HepG2 (cell line): ENCODE measurements at regions not wholly inside any gene's neighbourhood (a gene's known extent, or its start where the extent isn't known, plus 50 kb on each side); places are given as distances from the start of the nearest gene placed in this dataset.

ENCODE experiments used
- ATAC-seq: fragments of 200-7000 bp; cut with Tn5 transposase; 3 replicates; pipeline ENCODE4 v1.9.1; 2020; ENCODE audit warnings: mild to moderate bottlenecking, moderate library complexity
- BruUV-seq: library from RNA; stranded (reverse); fragments of 400-500 nt; replicated peaks from 2 replicates; lab custom pipeline; 2021; lab: Mats Ljungman, UMichigan
- CTCF ChIA-PET: fragments of 300-600 bp; formaldehyde crosslinking; extraction: SDS; loops from one replicate; lab custom pipeline; 2021; ENCODE audit warnings: low total read pairs, inconsistent platforms, low intra/inter-chr PET ratio; lab: Yijun Ruan, JAX
- POLR2A ChIA-PET: fragments of 350-600 bp; sonication (Branson Sonifier 250); formaldehyde crosslinking; loops from one replicate; lab custom pipeline; 2020; ENCODE audit warnings: antibody characterized with exemption, inconsistent platforms; lab: Yijun Ruan, JAX
- DNase-seq: peaks from one replicate; pipeline ENCODE4 v3.0.0-alpha.2; 2015; ENCODE audit warnings: low spot score
- FAIRE-seq: peaks from 3 replicates; lab custom pipeline; 2011; peaks lifted over from hg19 to GRCh38; lab: Jason Lieb, UNC
- H2AFZ ChIP-seq: one replicate; pipeline ENCODE4 v1.6.1; 2011; ENCODE audit warnings: low read length, inconsistent platforms
- H3K27ac ChIP-seq: fragments of 300-600 bp; 3 replicates; pipeline ENCODE4 v1.8.0; 2011; ENCODE audit warnings: mixed run types, mild to moderate bottlenecking, mixed read lengths, low read length, inconsistent platforms; ENCODE audit not compliant: insufficient read depth; ENCODE audit errors: extremely low read length
- H3K27me3 ChIP-seq, 2 experiments: fragments of 200-600 bp in 1 of 2; 2 replicates in 1 of 2; 3 replicates in 1 of 2; pipeline versions ENCODE4 v1.6.0 to v1.8.0; 2011; ENCODE audit warnings: low read length in 2 of 2, mild to moderate bottlenecking in 2 of 2, moderate library complexity in 2 of 2, inconsistent platforms in 1 of 2; ENCODE audit not compliant: insufficient read depth in 2 of 2, control insufficient read depth in 1 of 2
- H3K36me3 ChIP-seq, 2 experiments: fragments of 200-600 bp in 1 of 2; replicated peaks in 1 of 2; 2 replicates in 1 of 2; 3 replicates in 1 of 2; pipeline versions ENCODE4 v1.5.1 to v1.8.0; 2011; ENCODE audit warnings: low read length in 2 of 2, inconsistent platforms in 1 of 2; ENCODE audit not compliant: insufficient read depth in 2 of 2, control insufficient read depth in 1 of 2
- H3K4me1 ChIP-seq: 2 replicates; pipeline ENCODE4 v1.5.1; 2012; ENCODE audit warnings: low read length, inconsistent platforms; ENCODE audit not compliant: insufficient read depth
- H3K4me2 ChIP-seq: 2 replicates; pipeline ENCODE4 v1.6.0; 2011; ENCODE audit warnings: low read depth, low read length, inconsistent platforms
- H3K4me3 ChIP-seq, 3 experiments: fragments of 200-600 bp in 1 of 3; sonication (generic), shearing (Covaris generic) in 1 of 3; replicated peaks in 1 of 3; 2 replicates each; pipeline ENCODE4 v1.5.1; 2011 to 2016; ENCODE audit warnings: low read length in 3 of 3, inconsistent platforms in 2 of 3, low read depth in 2 of 3, mild to moderate bottlenecking in 2 of 3, control low read depth in 1 of 3, mixed read lengths in 1 of 3; ENCODE audit not compliant: insufficient read depth in 1 of 3
- H3K79me2 ChIP-seq: one replicate; pipeline ENCODE4 v1.6.1; 2011; ENCODE audit warnings: low read length, inconsistent platforms; ENCODE audit not compliant: insufficient read depth
- H3K9ac ChIP-seq: 2 replicates; pipeline ENCODE4 v1.6.0; 2011; ENCODE audit warnings: mild to moderate bottlenecking, low read depth, low read length, inconsistent platforms; ENCODE audit not compliant: insufficient read depth
- H3K9me3 ChIP-seq: 2 replicates; pipeline ENCODE4 v1.5.1; 2012; ENCODE audit warnings: mild to moderate bottlenecking, low read length
- H4K20me1 ChIP-seq: 2 replicates; pipeline ENCODE4 v1.6.0; 2011; ENCODE audit warnings: inconsistent platforms, mild to moderate bottlenecking, low read length, moderate library complexity; ENCODE audit not compliant: insufficient read depth
- IKZF4 ChIP-seq: sonication (generic); formaldehyde crosslinking; IDR thresholded peaks from 2 replicates; pipeline ENCODE4 v1.5.1; 2020; ENCODE audit warnings: borderline replicate concordance, mild to moderate bottlenecking, low read depth, missing genetic modification reagents; ENCODE audit errors: not compliant biosample characterization
- NR2F1 ChIP-seq, 2 experiments: fragments of 450-650 bp in 1 of 2; formaldehyde crosslinking in 1 of 2; IDR thresholded peaks; 2 replicates each; pipeline versions ENCODE4 v1.5.0 to v1.6.1; 2016 to 2020; ENCODE audit warnings: mild to moderate bottlenecking in 1 of 2, missing compliant biosample characterization in 1 of 2, missing genetic modification reagents in 1 of 2, moderate library complexity in 1 of 2
- SIX4 ChIP-seq: sonication (generic); formaldehyde crosslinking; IDR thresholded peaks from 2 replicates; pipeline ENCODE4 v1.4.0; 2020; ENCODE audit warnings: missing genetic modification reagents
- TOPORS ChIP-seq: sonication (generic); formaldehyde crosslinking; IDR thresholded peaks from 2 replicates; pipeline ENCODE4 v1.8.0; 2023; ENCODE audit warnings: mild to moderate bottlenecking, missing genetic modification reagents
- ZNF564 ChIP-seq: sonication (generic); formaldehyde crosslinking; IDR thresholded peaks from 2 replicates; pipeline ENCODE4 v1.8.1; 2023; ENCODE audit warnings: mild to moderate bottlenecking, missing genetic modification reagents
- WGBS: methylation state at CpG from one replicate; pipeline ENCODE4 v1.1.6; 2017; ENCODE audit warnings: low lambda C conversion rate; 5-methylcytosine and 5-hydroxymethylcytosine counted together
- in situ Hi-C: cut with HindIII; loops from 2 replicates; pipeline ENCODE4 v1.10.0; 2017; ENCODE audit warnings: low pct_unique_long_range_greater_than_20kb; ENCODE audit not compliant: extremely low pct_ligation_motif_present
- intact Hi-C: fragments of 100-400 bp; cut with micrococcal nuclease; formaldehyde crosslinking; loops from one replicate; pipeline ENCODE4 v1.10.0; 2022; ENCODE audit not compliant: unreplicated experiment
- TF ChIP-seq, protein P1 (sequence below): sonication (generic); formaldehyde crosslinking; IDR thresholded peaks from 2 replicates; pipeline ENCODE4 v1.4.0; 2020; ENCODE audit warnings: missing genetic modification reagents, borderline replicate concordance

- TF ChIP-seq, protein P1, sequence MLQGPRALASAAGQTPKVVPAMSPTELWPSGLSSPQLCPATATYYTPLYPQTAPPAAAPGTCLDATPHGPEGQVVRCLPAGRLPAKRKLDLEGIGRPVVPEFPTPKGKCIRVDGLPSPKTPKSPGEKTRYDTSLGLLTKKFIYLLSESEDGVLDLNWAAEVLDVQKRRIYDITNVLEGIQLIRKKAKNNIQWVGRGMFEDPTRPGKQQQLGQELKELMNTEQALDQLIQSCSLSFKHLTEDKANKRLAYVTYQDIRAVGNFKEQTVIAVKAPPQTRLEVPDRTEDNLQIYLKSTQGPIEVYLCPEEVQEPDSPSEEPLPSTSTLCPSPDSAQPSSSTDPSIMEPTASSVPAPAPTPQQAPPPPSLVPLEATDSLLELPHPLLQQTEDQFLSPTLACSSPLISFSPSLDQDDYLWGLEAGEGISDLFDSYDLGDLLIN (CRISPR knock-in tag) = no peak
- TF ChIP-seq NR2F1 (CRISPR knock-in tag; IDR thresholded peaks at IDR 0.05) = no peak
Observed at GRCh38 chr4:96497621-96498020, 657.7 kb downstream of the PDHA2 start (continued).

DNA sequence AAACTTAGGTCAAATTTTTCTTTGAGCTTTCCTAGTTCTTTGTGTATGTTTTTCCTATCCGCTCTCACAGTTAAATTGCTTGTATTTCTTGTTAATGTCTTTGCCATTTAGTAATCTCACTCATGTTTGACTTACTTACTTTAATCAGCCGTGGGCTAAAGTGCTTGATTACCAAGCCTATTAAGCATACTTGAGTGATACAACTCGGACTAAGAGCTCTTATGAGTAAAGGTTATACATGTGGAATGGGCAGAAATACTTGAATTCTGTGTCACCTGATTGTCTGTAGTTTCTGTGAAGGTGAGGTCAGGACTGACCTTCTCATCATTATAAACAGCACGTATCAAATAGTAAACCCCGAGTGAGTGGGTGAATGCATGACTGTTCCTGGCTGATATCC, 664.5 kb downstream of the PDHA2 start:
- intact Hi-C loops (loop anchor here (5.0 kb wide), 1 partner anchor 1473 kb away; no protein-coding TSS in a partner anchor), in situ Hi-C loops (no loop called here)
- ATAC-seq = no peak
- no peak for TF ChIP-seq ZNF564 (CRISPR knock-in tag)
- no peak for TF ChIP-seq SIX4 (CRISPR knock-in tag)
- TF ChIP-seq IKZF4 (CRISPR knock-in tag) = no peak
- TF ChIP-seq TOPORS = no peak
- Histone ChIP-seq H3K4me1 (no peaks in the 10 kb centered on the region), H3K79me2 (no peaks in the 10 kb centered on the region), H3K4me2 (no peak overlapping the region), H3K27me3 (no peaks in the 10 kb centered on the region), H3K36me3 (no peaks in the 10 kb centered on the region), H3K9me3 (peaks cover 26% of the 10 kb centered on the region), H4K20me1 (no peaks in the 10 kb centered on the region), H3K9ac (no peak overlapping the region), H3K4me3 (no peak overlapping the region), H3K27ac (no peak overlapping the region), H2AFZ (no peak overlapping the region)
- POLR2A ChIA-PET = no interaction called here
- CTCF ChIA-PET = no interaction called here
- no peak for FAIRE-seq
- DNase-seq = no peak
- BruUV-seq = no TSS peak
- 2% methylated on average over 5 of the region's 5 CpGs for WGBS
